ENCODE measurements at regions not wholly inside any gene's neighbourhood (a gene's known extent, or its start where the extent isn't known, plus 50 kb on each side); places are given as distances from the start of the nearest gene placed in this dataset.

DNA sequence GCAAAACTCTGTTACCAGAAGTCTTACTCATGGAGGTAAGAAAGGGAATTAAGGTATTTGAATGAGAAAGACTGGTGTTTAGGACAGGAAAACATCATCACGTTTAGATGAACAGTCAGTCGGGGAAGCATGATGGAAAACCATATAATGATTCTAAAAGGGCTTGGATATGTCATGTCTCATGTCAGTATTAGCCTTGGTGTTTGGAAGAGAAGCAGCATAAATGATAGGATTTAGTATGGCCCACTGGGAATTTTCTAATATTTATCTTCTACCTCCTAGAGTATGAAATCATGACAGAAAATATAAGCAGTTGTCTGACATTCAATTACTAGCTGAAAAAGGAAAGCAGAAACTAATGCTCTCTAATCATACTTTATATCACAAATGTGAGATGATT lies 1643.6 kb upstream of the CELF4 start:
- TF ChIP-seq POLR2A (IDR thresholded peaks at IDR 0.05): no peak
- TF ChIP-seq CTCF (IDR thresholded peaks at IDR 0.05): no peak
- TF ChIP-seq EP300 (IDR thresholded peaks at IDR 0.05): no peak

Data from ovary (tissue), 3 donors.